ENCODE measurements at regions not wholly inside any gene's neighbourhood (a gene's known extent, or its start where the extent isn't known, plus 50 kb on each side); places are given as distances from the start of the nearest gene placed in this dataset.

GRCh38 chr9:19553441-19553840 is 144.6 kb downstream of the ACER2 start:
- H3K79me2 ChIP-seq (ENCODE audit: control insufficient read depth, insufficient read depth, low read length): no peaks in the 10 kb centered on the region
- intact Hi-C loops (cut with micrococcal nuclease; ENCODE audit: unreplicated experiment) (no loop called here), in situ Hi-C loops (cut with MboI) (no loop called here)
- H3K4me2 ChIP-seq (ENCODE audit: control insufficient read depth, insufficient read depth): no peak overlapping the region
- FAIRE-seq (no peak), ATAC-seq (no peak), DNase-seq (ENCODE audit: low read depth, low spot score) (no peak)
- no TSS peak for BruUV-seq (replicated peaks)
- H3K4me1 ChIP-seq (ENCODE audit: control insufficient read depth, insufficient read depth, low read length): 0 out of 2 replicates have a peak, but pooled peaks cover 9% of the 10 kb centered on the region
- no peak overlapping the region for H3K27ac ChIP-seq (ENCODE audit: control insufficient read depth, insufficient read depth)
- TF ChIP-seq ETV6 (conservative IDR thresholded peaks at IDR 0.05 in 1 of 2, IDR thresholded peaks at IDR 0.05 in 1 of 2; ENCODE audit: borderline replicate concordance in 1 of 2, low read depth in 1 of 2) (no peak), NFYA (IDR thresholded peaks at IDR 0.05; ENCODE audit: borderline replicate concordance, low read depth, low read length) (no peak), STAT3 (IDR thresholded peaks at IDR 0.05; ENCODE audit: low read depth, low read length) (no peak), USF2 (IDR thresholded peaks at IDR 0.05; ENCODE audit: borderline replicate concordance, low read depth, low read length) (no peak)
- TF ChIP-seq, protein P1, sequence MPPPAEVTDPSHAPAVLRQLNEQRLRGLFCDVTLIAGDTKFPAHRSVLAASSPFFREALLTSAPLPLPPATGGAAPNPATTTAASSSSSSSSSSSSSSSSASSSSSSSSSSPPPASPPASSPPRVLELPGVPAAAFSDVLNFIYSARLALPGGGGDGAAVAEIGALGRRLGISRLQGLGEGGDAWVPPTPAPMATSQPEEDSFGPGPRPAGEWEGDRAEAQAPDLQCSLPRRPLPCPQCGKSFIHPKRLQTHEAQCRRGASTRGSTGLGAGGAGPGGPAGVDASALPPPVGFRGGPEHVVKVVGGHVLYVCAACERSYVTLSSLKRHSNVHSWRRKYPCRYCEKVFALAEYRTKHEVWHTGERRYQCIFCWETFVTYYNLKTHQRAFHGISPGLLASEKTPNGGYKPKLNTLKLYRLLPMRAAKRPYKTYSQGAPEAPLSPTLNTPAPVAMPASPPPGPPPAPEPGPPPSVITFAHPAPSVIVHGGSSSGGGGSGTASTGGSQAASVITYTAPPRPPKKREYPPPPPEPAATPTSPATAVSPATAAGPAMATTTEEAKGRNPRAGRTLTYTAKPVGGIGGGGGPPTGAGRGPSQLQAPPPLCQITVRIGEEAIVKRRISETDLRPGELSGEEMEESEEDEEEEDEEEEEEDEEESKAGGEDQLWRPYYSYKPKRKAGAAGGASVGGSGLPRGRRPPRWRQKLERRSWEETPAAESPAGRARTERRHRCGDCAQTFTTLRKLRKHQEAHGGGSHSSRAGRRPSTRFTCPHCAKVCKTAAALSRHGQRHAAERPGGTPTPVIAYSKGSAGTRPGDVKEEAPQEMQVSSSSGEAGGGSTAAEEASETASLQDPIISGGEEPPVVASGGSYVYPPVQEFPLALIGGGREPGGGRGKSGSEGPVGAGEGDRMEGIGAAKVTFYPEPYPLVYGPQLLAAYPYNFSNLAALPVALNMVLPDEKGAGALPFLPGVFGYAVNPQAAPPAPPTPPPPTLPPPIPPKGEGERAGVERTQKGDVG (CRISPR knock-in tag; IDR thresholded peaks at IDR 0.05): no peak
- no peaks in the 10 kb centered on the region for H3K27me3 ChIP-seq (replicated peaks in 1 of 2; ENCODE audit: control insufficient read depth in 2 of 2, insufficient read depth in 2 of 2, low read length in 1 of 2)
- ChIA-PET POLR2A (no interaction called here), SMC1A (ENCODE audit: uncharacterized antibody, unreplicated experiment) (interaction anchor here (0.6 kb wide), 1 partner anchor 1393 kb away, joined by 3 read pairs; no protein-coding TSS in a partner anchor), CTCF (no interaction called here), RAD21 (ENCODE audit: unreplicated experiment) (no interaction called here)
- H3K9me3 ChIP-seq (replicated peaks; ENCODE audit: control insufficient read depth, insufficient read depth, low read length): no peaks in the 10 kb centered on the region
- no peaks in the 10 kb centered on the region for H4K20me1 ChIP-seq (ENCODE audit: control insufficient read depth, insufficient read depth)
- H3K4me3 ChIP-seq: no peak overlapping the region
- H3K36me3 ChIP-seq (ENCODE audit: control insufficient read depth in 2 of 2, insufficient read depth in 2 of 2, low read length in 1 of 2): no peaks in the 10 kb centered on the region
- no peak overlapping the region for H3K9ac ChIP-seq (ENCODE audit: control insufficient read depth, insufficient read depth, low read length)
- no peak overlapping the region for H2AFZ ChIP-seq (ENCODE audit: control insufficient read depth, low read depth, low read length)
